GM21367 (cell line): ENCODE measurements at regions not wholly inside any gene's neighbourhood (a gene's known extent, or its start where the extent isn't known, plus 50 kb on each side); places are given as distances from the start of the nearest gene placed in this dataset.

ENCODE experiments used
- ATAC-seq: cut with Tn5 transposase; IDR thresholded peaks from one replicate; pipeline ENCODE4 v1.9.1; 2021; ENCODE audit not compliant: unreplicated experiment

- ATAC-seq: no peak
These were observed 329.7 kb downstream of the CYRIA start for GRCh38 chr2:16335947-16336346.

- no peak for ATAC-seq
These were observed 330.1 kb downstream of the CYRIA start for GRCh38 chr2:16335604-16335930.

GRCh38 chr2:16334886-16335603 lies 330.6 kb downstream of the CYRIA start:
- no peak for ATAC-seq

- no peak for ATAC-seq
These were observed 331.3 kb downstream of the CYRIA start for GRCh38 chr2:16334366-16334765.

GRCh38 chr2:16333681-16334080 lies 332.0 kb downstream of the CYRIA start:
- no peak for ATAC-seq

GRCh38 chr2:16332681-16333557 lies 332.7 kb downstream of the CYRIA start:
- no peak for ATAC-seq

- no peak for ATAC-seq
These were observed 333.9 kb downstream of the CYRIA start for GRCh38 chr2:16331772-16332171.

GRCh38 chr2:16330982-16331381 lies 334.7 kb downstream of the CYRIA start:
- no peak for ATAC-seq

GRCh38 chr2:16330571-16330970 lies 335.1 kb downstream of the CYRIA start:
- no peak for ATAC-seq

GRCh38 chr2:16330012-16330411 lies 335.6 kb downstream of the CYRIA start:
- ATAC-seq: no peak

- no peak for ATAC-seq
These were observed 336.2 kb downstream of the CYRIA start for GRCh38 chr2:16329421-16329820.

GRCh38 chr2:16328521-16329190 lies 337.0 kb downstream of the CYRIA start:
- no peak for ATAC-seq

GRCh38 chr2:16327326-16327725 lies 338.3 kb downstream of the CYRIA start:
- ATAC-seq: no peak

- ATAC-seq: no peak
These were observed 338.8 kb downstream of the CYRIA start for GRCh38 chr2:16326711-16327300.

- ATAC-seq: no peak
These were observed 339.6 kb downstream of the CYRIA start for GRCh38 chr2:16325976-16326510.

- ATAC-seq: no peak
These were observed 340.3 kb downstream of the CYRIA start for GRCh38 chr2:16325016-16325975.

- no peak for ATAC-seq
These were observed 341.1 kb downstream of the CYRIA start for GRCh38 chr2:16324544-16324937.

GRCh38 chr2:16323551-16324543 lies 341.8 kb downstream of the CYRIA start:
- ATAC-seq: no peak

- ATAC-seq: no peak
These were observed 342.5 kb downstream of the CYRIA start for GRCh38 chr2:16323126-16323520.
